IPS DF 6.9 (cell line): ENCODE measurements at regions not wholly inside any gene's neighbourhood (a gene's known extent, or its start where the extent isn't known, plus 50 kb on each side); places are given as distances from the start of the nearest gene placed in this dataset.
"Not testable (repeated sequence)": the region's sequence is repeated elsewhere in the genome, so short reads cannot be mapped to it uniquely, and the experiment has no call there.

Experiments
- DNase-seq: peaks from one replicate; pipeline ENCODE4 v3.0.0-alpha.2; 2013; ENCODE audit warnings: low read depth, low spot score
- H3K27ac ChIP-seq: one replicate; pipeline ENCODE4 v1.5.1; 2013; ENCODE audit warnings: low read length, control low read depth
- H3K27me3 ChIP-seq: 2 replicates; pipeline ENCODE4 v1.6.1; 2013; ENCODE audit warnings: mild to moderate bottlenecking, low read length; ENCODE audit not compliant: control insufficient read depth, insufficient read depth
- H3K36me3 ChIP-seq: 2 replicates; pipeline ENCODE4 v1.6.1; 2013; ENCODE audit warnings: low read length; ENCODE audit not compliant: control insufficient read depth, insufficient read depth
- H3K4me1 ChIP-seq: 2 replicates; pipeline ENCODE4 v1.6.1; 2013; ENCODE audit warnings: low read length; ENCODE audit not compliant: control insufficient read depth, insufficient read depth
- H3K4me3 ChIP-seq: 2 replicates; pipeline ENCODE4 v1.5.1; 2013; ENCODE audit warnings: mild to moderate bottlenecking, low read length
- H3K9me3 ChIP-seq: 2 replicates; pipeline ENCODE4 v1.6.1; 2013; ENCODE audit warnings: low read length, inconsistent platforms; ENCODE audit not compliant: control insufficient read depth, insufficient read depth
- WGBS: extraction: QIAGEN DNeasy Blood & Tissue Kit; methylation state at CpG from one replicate; pipeline ENCODE4 v1.1.7; 2013; ENCODE audit warnings: mixed read lengths, missing lambda C conversion rate; ENCODE audit not compliant: insufficient read length, insufficient coverage; 5-methylcytosine and 5-hydroxymethylcytosine counted together

GRCh38 chr18:47682876-47683275 lies 247.6 kb downstream of the SMAD2 start:
- H3K27me3 ChIP-seq: no peaks in the 10 kb centered on the region
- no peaks in the 10 kb centered on the region for H3K4me1 ChIP-seq
- DNase-seq: no peak
- H3K36me3 ChIP-seq: no peaks in the 10 kb centered on the region
- H3K27ac ChIP-seq: no peak overlapping the region
- WGBS: no CpG with 5 or more reads among the region's 3 CpGs
- H3K9me3 ChIP-seq: no peaks in the 10 kb centered on the region
- no peak overlapping the region for H3K4me3 ChIP-seq

DNA sequence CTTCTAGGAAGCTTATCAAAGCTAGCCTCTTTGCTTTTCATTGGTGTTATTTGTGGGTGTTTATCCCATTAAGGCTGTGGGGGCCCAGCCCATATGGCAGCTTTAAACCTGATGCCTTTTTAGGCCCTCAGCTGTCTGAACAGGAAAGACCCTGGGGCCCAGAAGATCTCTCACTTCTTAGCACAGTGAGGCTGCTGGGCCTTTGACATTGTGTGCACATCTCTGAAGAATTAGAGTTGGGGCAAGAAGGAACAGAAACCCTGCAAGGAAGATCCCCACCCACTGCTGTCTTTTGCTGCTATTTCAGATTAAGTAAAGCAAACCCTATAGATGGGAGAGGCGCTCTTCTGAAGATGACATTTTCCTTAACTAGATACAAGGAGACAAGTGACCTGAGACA lies 250.0 kb downstream of the SMAD2 start:
- H3K36me3 ChIP-seq: no peaks in the 10 kb centered on the region
- H3K9me3 ChIP-seq: no peaks in the 10 kb centered on the region
- no peak overlapping the region for H3K4me3 ChIP-seq
- WGBS: no CpG with 5 or more reads among the region's 1 CpG
- no peak overlapping the region for H3K27ac ChIP-seq
- H3K4me1 ChIP-seq: no peaks in the 10 kb centered on the region
- H3K27me3 ChIP-seq: no peaks in the 10 kb centered on the region
- no peak for DNase-seq

DNA sequence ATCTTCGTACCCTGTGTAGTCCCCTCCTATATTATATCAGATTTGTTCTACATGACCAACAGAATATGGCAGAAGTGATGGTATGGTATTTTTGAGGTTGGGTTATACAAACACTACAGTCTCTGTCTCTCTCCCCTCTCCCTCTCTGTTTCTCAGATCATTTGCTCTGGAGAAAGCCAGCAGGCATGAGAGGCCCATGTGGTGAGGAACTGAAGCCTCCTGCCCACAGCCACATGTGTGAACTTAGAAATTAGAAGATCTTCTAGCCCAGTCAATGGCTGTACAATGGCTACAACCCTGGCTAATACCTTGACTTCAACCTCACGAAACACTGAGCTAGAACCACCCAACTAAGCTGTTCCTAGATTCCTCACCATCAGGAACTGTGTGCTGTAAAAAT lies 250.6 kb downstream of the SMAD2 start:
- no peak overlapping the region for H3K27ac ChIP-seq
- no peaks in the 10 kb centered on the region for H3K27me3 ChIP-seq
- no peak for DNase-seq
- WGBS: no CpG with 5 or more reads among the region's 2 CpGs
- H3K36me3 ChIP-seq: no peaks in the 10 kb centered on the region
- no peaks in the 10 kb centered on the region for H3K4me1 ChIP-seq
- no peak overlapping the region for H3K4me3 ChIP-seq
- H3K9me3 ChIP-seq: no peaks in the 10 kb centered on the region

GRCh38 chr18:47677952-47678351 lies 252.5 kb downstream of the SMAD2 start:
- no peak for DNase-seq
- Histone ChIP-seq H3K27me3 (no peaks in the 10 kb centered on the region), H3K4me3 (no peak overlapping the region), H3K27ac (no peak overlapping the region), H3K36me3 (no peaks in the 10 kb centered on the region), H3K9me3 (no peaks in the 10 kb centered on the region), H3K4me1 (no peaks in the 10 kb centered on the region)
- no CpG with 5 or more reads among the region's 3 CpGs for WGBS

DNA sequence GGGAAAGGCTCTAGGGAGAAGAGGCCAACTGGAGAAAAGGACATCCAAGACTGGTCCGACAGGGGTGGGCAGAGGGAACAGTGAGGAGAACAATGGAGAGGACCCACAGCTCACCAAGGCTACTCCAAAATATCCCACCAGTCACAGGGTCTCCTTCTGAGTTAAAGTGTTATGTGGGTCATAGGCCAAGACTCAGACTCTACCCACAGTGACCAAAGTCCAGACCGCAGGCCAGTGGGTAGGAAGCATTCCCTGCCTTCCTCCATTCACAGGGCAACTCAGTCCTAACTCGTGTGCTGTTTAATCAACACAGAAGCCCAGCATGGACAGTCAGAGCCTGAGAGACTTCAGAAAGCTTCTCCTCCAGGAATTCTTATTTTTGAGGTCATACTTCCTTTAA lies 260.6 kb downstream of the SMAD2 start:
- DNase-seq: no peak
- WGBS: no CpG with 5 or more reads among the region's 3 CpGs
- H3K27me3 ChIP-seq: no peaks in the 10 kb centered on the region
- H3K4me1 ChIP-seq: no peaks in the 10 kb centered on the region; the same call in 1 of the 2 replicates
- no peaks in the 10 kb centered on the region for H3K9me3 ChIP-seq
- H3K36me3 ChIP-seq: no peaks in the 10 kb centered on the region
- no peak overlapping the region for H3K27ac ChIP-seq
- H3K4me3 ChIP-seq: no peak overlapping the region

DNA sequence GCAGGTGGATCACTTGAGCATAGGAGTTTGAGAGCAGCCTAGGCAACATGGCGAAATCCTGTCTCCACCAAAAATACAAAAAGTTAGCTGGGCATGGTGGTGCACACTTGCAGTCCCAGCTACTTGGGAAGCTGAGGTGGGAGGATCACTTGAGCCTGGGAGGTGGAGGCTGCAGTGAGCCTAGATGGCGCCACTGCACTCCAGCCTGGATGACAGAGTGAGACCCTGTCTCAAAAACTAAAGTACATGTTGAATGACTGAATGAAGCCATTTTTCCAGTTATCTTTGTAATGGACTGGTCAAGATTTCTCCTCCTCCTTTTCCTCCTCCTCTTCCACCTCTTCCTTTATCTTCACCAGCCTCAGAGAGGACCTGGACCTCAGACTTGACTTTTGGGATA lies 272.0 kb downstream of the SMAD2 start:
- H3K27ac ChIP-seq: no peak overlapping the region
- H3K4me3 ChIP-seq: no peak overlapping the region
- H3K4me1 ChIP-seq: no peaks in the 10 kb centered on the region
- no peak for DNase-seq
- H3K36me3 ChIP-seq: no peaks in the 10 kb centered on the region
- no peaks in the 10 kb centered on the region for H3K9me3 ChIP-seq
- no CpG with 5 or more reads among the region's 2 CpGs for WGBS
- H3K27me3 ChIP-seq: no peaks in the 10 kb centered on the region

DNA sequence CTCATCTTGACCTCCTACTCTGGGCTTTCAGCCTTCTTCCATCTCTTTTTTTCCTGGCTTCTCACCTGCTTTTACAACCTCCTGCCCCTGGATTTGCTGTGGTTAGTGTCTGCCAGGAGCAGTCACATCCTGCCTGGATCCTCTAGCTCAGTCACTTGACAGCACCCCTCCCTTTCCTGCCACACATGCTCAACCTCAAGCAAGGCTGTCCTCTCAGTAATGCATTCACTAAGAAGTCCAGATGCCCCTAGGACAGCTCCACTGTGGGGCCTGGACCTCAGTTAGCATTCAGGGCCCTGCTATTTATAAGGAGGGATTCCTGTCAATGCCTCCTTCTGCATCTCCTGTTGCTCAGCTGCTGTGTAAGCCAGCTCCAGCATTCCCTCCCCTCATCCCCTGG lies 275.5 kb downstream of the SMAD2 start:
- H3K36me3 ChIP-seq: no peaks in the 10 kb centered on the region
- H3K4me1 ChIP-seq: no peaks in the 10 kb centered on the region
- no peaks in the 10 kb centered on the region for H3K27me3 ChIP-seq
- no peak for DNase-seq
- H3K4me3 ChIP-seq: no peak overlapping the region
- no peaks in the 10 kb centered on the region for H3K9me3 ChIP-seq
- no peak overlapping the region for H3K27ac ChIP-seq

GRCh38 chr18:47644896-47645295 lies 285.6 kb downstream of the SMAD2 start:
- no peak for DNase-seq
- Histone ChIP-seq H3K27me3 (no peaks in the 10 kb centered on the region), H3K4me3 (no peak overlapping the region), H3K36me3 (no peaks in the 10 kb centered on the region), H3K27ac (no peak overlapping the region), H3K9me3 (no peaks in the 10 kb centered on the region), H3K4me1 (no peaks in the 10 kb centered on the region)
- no CpG with 5 or more reads among the region's 1 CpG for WGBS

- H3K36me3 ChIP-seq, H3K27me3 ChIP-seq, DNase-seq, H3K4me3 ChIP-seq, H3K27ac ChIP-seq, H3K4me1 ChIP-seq, H3K9me3 ChIP-seq: not testable (repeated sequence)
- no CpG with 5 or more reads among the region's 10 CpGs for WGBS
Observed at GRCh38 chr18:47637551-47637950, 292.9 kb downstream of the SMAD2 start.

DNA sequence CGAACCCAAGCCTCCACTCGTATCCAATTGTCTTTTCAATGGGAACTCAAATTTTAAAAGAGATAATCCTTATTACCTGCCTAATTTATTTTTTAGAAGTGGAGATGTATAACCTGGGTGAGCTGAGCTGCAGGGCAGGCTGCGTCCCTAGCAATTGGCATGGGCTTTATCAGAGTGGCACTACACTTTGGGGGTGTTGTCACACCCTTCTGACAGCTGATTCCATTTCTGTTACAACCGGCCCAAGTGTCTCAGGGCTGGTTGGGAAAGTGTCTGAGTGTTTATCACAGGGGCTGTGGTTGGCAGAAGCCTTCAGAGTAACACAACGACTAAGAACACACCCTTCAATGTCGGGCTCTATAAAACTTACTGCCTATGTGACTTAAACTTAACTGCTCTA lies 295.0 kb downstream of the SMAD2 start:
- H3K4me1 ChIP-seq: no peaks in the 10 kb centered on the region
- no peak for DNase-seq
- H3K27me3 ChIP-seq: no peaks in the 10 kb centered on the region
- WGBS: no CpG with 5 or more reads among the region's 6 CpGs
- H3K36me3 ChIP-seq: no peaks in the 10 kb centered on the region
- H3K9me3 ChIP-seq: no peaks in the 10 kb centered on the region
- H3K4me3 ChIP-seq: no peak overlapping the region
- no peak overlapping the region for H3K27ac ChIP-seq

DNA sequence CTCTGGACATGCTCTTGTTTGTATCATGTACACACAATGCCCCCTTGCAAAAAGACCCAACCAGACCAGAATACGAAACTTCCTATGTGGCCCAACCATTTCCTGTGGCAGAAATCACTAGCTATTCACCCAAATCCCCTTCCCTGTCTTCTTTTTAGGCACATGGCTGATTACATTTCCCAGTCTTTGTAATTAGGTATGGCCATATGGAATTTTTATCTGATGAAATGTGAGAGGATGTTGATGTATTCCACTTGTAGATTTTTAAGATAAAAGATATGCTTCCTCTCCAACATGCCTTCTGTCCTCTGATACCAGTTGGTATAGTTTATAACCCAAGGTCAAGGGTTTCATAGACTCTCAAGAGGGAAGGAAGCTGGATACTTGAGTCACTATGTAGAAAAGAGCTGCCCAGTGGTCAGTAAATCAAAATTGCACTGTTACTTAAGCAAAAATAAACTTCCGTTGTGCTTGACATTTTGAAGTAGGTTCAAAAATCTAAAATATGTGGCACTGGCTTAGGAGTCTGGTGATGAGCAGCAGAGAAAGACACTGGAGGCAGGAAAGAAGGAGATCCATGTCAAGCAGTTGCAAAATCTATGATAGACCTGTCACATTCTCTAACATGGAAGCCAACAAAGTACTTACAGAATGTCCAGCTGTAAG lies 297.4 kb downstream of the SMAD2 start:
- no peak overlapping the region for H3K4me3 ChIP-seq
- H3K27ac ChIP-seq: no peak overlapping the region
- no CpG with 5 or more reads among the region's 2 CpGs for WGBS
- H3K4me1 ChIP-seq: no peaks in the 10 kb centered on the region
- no peaks in the 10 kb centered on the region for H3K9me3 ChIP-seq
- DNase-seq: no peak
- no peaks in the 10 kb centered on the region for H3K36me3 ChIP-seq
- H3K27me3 ChIP-seq: no peaks in the 10 kb centered on the region
